Activated CD4-positive, CD25-positive, alpha-beta regulatory T cell (primary cell): ENCODE measurements at regions not wholly inside any gene's neighbourhood (a gene's known extent, or its start where the extent isn't known, plus 50 kb on each side); places are given as distances from the start of the nearest gene placed in this dataset.
"Not testable (repeated sequence)": the region's sequence is repeated elsewhere in the genome, so short reads cannot be mapped to it uniquely, and the experiment has no call there.

Experiments
- DNase-seq, 4 experiments: peaks; one replicate each; lab custom pipeline; 2025; lab: John Stamatoyannopoulos, UW

DNA sequence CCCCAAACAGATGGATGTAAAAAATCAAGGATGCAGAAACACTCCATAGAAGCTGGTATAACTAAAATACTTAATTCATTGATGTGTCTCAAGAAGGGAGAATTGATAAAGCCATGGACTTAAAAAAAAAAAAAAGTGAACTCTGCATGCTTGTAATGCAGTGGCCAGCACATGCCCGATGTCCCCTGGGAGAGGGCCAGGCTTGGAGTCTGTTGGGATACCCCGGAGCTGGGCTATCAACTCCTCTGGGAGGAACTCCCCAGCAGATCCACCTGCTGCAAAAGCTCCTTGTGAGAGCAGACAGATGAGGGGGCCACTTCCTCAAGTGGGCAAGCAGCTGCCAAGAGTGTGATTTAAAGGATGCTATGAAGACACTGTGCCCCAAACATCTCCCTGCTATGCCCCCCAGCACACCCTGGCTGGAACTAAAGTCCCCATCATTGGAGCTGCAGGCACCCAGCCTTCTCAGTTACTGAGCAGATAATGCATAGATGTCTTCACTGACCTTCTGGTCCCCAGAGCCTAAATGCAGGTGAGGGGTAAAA lies 311.5 kb upstream of the ID2 start:
- DNase-seq = no peak

DNA sequence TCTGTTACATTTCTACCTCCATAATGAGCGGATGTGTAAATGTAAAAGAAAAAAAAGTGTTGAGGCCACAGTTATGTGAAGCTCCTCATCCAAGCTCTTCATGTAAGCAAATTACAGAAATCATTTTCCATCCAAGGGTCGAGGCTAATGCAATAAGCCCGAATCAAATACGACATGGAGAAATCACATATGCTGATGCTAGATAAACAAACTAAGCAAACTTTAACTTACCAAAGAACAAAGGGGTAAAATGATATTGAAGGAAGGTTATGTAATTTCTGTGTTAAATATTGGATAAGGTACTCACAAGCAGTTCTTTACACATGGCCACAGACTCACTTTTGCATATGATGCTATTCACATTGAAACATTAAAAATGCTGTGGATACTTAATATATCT lies 310.2 kb upstream of the ID2 start:
- DNase-seq = no peak

DNA sequence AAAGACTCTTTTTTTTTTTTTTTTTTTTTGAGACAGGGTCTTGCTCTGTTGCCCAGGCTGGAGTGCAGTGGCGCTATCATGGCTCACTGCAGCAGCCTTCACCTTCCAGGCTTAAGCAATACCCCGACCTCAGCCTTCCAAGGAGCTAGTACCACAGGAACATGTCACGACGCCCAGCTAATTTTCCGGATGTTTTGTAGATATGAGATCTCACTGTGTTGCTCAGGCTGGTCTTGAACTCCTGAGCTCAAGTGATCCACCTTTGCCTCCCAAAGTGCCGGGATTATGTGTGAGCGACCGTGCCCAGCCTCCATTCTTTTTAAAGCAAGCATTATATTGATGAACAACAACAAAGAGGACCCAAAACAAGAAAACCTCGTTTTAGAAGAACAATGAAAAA lies 307.1 kb upstream of the ID2 start:
- no peak for DNase-seq

DNA sequence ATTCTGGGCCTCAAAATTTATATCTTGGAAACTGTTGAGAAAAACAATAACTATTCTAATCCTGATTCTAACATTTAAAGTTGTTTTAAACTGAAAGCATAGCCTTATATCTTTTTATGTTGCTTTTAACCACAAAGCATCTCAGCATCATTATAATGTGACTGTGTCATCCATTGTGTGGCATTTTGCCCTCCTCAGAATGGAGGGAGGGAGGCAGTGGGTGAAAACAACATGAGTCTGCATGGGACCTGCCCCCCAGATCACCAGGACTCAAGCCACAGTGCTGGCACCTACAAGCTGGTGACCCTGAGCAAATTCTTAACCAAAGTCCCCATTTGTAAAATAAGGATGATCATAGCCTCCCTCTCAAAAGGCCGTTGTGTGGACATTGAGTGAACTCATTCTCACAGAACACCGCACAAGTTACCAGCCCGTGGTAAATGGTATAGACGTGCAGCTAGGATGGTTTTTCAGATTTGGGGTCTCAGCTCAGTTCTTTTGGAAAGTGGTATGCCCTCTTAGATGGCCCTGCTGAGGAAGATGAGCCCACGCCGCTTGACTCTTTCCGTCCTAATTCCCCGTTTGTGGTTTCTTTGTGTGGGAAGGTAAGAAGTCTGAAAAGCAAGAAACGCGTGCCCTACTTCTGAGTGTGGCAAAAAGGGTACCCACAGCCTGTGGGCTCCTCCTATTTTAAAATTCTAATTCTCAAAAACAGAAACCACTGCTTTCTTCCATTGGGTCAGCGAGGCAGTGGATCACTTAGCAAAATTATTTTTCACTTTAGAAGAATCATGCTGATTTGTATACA lies 305.0 kb upstream of the ID2 start:
- DNase-seq = no peak

DNA sequence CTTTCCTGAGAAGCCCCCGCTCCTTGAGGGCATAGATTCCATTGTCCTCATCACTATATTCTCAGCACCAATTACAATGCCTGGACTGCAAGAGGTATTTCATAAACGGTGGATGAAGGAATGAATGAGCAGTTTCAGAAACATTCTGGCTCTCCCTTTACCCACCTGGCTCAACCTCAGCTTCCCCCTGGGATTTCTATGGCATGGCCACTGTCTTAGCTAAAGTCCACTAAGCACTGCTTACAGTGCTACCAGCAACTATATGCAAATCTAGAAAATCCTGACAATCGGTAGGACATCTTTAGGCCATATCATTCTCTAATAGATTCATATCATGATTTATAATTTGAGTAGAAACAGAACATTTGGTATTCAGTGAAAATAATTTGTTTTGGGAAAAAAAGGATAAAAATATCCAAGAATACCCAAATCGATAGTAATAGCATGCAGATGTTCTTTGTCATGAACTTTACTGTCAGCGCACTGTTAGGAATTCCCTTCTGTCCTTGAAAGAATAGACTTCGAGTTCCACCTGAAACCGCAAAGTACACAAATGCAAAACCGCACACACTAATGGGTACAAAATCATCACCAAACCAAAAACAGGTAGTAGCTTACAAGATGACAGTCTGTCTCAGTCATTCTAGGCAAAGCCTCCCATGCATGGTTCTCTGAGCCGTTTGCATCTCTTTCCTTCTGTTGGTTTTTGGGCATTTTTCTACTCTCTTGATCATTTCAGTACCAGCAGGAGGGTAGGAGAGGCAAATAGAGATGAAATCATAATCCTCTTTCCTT lies 303.6 kb upstream of the ID2 start:
- no peak for DNase-seq

DNA sequence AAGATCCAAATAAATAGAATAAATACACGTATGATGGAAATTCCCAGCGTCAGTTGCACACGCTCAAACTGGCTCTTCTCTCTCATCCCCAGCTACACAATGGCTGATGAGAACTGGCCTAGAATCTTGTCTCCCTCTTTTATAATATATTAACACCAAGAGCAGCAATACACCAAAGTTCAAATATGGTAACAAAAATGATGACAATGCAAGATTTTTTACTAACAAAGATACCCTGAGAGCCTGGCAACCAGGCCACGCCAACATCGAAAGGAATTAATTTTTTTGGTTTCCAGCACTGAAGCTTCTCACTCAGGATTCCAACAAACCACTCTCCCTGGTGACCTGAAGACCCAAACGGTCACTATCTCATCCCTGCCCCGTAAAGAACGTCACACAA lies 302.7 kb upstream of the ID2 start:
- DNase-seq = no peak

DNA sequence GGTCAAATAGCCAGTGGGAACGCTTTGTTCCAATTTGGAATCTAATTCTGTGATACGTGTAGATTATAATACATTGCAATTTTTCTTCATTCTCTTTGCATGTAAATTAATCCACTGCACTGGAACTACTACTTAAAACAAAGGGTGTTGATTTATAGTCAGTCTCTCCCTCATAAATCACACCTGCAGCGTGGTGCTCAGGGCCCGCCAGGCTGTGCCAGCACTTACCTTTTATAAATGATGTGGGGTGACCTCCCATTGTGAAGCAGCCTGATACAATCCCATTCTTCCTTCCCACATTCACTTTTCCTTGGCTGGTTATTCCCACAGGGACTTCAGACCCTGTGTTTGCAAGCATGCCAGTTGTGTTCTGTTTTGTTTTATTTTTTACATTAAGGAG lies 302.3 kb upstream of the ID2 start:
- no peak for DNase-seq

DNA sequence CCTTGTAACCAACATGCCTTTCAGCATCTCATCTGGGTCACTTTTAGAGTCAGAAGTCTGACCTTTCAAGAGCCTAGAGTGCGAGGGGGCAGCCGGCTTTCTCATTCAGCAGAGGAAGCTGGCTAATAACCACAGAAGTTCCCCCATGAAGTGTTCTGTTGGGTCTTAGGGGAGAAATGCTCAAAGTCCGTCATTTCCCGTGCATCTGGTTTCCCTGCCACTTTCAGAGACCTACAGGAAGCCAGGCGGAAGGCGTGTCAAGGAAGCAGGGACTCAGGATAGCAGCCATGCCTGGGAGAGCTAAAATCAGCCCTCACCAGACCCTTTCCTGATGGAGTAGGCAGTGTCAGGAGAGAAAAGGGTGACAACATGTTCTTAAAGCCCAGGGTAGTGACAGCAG lies 301.8 kb upstream of the ID2 start:
- DNase-seq = no peak

DNA sequence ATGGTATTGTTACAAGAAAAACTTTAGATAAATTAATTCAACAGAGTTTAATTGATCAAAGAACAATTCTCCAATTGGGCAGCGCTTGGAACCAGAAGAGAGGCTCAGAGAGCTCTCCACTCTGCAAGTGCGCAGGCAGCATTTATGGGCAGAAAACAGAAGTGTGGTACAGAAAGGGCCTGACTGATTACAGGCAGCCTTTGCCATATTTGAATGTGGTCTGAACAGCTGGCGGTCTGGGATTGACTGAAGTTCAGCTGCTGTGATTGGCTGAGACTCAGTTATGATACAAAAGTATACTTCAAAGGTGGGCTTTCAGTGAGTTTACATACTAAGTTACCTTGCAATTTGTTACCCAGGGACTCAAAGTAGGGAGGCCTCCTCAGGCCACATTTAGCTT lies 301.3 kb upstream of the ID2 start:
- no peak for DNase-seq

DNA sequence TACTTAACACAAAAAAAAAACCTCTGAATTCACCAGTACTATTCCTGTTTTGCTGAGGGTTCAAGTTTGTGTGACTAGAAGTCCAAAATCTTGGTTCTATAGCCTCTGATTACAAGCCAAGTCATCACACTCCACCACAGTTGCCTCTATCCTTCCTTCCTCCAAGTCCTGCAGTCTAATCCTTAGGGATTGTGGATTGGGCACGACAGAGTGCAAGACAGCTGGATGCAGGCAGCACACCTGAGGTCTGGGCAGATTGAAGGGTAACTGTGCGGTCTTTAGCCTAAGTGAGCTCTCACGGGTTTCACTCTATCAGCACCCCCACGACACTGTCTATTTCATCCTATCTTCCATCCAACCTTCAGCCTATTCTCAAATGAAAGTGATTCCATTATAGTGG lies 299.4 kb upstream of the ID2 start:
- no peak for DNase-seq

DNA sequence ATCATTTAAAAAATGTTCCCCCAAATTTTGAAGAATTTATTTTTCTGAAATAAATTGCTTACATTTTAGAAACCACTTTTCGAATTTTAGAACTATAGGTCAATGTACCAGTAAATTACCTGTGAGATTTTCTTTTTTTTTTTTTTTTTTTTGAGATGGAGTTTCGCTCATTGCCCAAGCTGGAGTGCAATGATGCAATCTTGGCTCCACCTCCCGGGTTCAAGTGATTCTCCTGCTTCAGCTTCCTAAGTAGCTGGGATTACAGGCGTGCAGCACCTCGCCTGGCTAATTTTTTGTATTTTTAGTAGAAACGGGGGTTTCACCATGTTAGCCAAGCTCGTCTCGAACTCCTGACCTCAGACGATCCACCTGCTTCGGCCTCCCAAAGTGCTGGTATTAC lies 295.1 kb upstream of the ID2 start:
- DNase-seq = not testable (repeated sequence)

DNA sequence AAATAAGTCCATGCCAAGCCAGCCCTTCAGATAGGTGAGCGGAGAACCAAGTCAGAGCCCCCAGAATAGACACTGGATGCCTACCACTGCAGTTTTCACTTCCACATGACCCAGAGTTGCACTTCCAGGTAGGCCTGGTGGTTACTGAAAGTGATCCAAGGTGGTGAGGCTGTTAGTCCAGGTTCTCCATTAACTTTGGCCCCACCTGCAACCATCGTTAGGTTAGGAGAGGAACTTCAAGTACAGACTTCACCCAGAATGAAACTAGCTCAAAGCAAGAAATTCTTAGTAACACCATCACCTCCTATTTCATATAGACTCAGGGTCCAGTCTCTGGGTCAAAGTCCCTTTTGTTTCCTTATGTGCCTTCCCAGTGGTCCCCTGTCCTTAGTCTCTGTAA lies 293.1 kb upstream of the ID2 start:
- DNase-seq = no peak

DNA sequence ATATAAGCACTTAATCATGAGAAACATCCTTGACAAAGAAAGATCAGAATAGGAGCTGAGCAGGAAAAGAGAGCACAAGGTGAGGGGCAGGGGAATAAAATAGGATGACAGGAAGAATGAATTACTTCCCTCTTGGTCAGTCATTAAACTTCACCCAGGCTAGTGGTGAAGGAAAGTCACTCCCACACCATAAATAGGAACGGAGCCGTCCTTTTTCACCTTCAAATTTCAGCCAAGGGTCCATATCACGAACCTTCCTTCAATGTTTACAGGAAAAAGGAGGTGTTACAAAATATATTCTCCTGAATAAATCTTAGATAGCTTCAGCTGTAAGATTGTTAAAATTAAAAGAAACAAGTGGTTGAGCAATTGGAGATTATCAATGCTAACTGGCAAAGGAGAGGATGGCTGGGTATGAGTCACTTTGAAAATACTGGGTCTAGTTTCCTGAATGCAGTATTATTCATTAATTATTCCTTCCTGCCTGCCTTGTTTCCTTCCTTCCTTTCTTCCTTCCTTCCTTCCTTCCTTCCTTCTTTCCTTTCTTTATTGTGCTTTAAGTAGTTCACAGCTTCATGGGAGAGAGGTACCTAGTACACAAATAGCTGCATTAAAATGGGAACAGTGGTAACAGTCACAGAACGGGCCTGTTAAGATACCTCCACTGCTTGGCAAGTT lies 292.3 kb upstream of the ID2 start:
- no peak for DNase-seq

DNA sequence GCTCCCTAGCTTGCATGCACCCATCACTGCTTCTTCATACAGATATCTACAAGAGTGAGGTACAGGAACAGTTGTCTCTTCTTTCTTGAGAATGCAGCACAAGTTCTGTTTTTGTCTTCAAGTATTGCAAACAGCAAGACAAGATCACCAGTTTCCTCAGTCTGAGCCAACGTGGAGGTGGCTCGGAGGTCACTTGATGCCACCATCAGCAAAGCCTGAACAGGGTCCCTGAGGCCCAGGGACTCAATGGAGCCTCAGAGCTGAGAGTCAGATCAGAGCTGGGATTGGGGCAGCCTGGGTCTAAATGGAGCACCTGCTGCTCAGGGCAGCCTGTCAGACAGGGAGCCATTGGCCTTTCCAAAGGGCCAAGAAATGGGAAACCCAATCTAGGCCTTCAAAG lies 290.7 kb upstream of the ID2 start:
- DNase-seq = no peak

DNA sequence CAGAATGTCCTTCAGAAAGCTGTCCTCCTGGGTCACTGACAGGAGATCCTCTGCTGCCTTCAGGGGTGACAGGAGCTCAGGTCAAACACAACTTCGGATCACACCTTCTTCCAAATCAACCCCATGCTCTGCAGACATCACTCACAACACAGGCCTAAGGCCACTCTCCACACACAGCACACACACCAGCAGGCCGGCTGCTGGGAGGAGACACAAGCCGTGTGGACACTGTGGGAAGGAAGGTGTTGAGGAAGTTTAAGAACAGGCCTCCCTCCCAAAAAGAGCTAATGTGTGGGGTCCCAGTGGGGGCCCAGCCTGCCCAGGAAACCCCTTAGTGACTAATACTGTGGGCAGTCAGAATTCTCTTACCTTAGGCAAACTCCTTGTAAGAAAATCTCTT lies 290.3 kb upstream of the ID2 start:
- DNase-seq = no peak

DNA sequence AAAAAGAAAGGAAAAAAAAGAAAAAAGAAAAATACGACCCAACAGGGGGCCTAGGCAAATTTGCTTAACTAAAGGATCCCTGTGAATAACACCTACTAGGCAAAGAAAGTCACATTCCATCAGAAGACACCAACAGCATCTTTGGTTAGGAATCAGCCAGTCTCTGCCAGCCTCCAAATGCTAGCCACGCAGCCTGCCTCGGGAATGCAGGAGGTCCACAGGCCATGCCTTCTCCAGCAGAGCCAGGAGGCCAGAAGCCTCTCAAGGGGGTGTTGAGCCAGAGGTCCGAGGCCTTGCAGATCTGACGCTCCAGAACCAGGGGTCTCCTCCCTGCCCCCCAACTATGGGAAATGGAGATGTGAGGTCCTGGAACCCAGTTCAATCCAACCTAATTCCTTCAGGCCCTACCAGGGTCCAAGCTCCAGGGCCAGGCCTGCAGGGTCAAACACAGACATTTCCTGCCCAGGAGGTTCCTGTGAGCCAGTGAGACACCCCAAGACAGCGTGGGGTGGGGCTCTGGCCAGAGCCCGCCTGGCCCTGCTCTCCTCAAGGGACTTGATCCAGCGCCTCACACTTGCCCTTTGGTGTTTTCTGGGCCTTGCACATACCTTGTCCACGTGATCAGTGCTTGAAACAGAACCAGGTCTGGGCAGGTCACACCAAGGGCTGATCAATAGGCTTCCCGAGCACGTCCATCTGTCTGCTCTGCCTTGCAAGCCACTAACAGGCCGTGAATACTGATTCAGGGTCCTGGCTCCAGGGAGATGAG lies 289.6 kb upstream of the ID2 start:
- DNase-seq = no peak

DNA sequence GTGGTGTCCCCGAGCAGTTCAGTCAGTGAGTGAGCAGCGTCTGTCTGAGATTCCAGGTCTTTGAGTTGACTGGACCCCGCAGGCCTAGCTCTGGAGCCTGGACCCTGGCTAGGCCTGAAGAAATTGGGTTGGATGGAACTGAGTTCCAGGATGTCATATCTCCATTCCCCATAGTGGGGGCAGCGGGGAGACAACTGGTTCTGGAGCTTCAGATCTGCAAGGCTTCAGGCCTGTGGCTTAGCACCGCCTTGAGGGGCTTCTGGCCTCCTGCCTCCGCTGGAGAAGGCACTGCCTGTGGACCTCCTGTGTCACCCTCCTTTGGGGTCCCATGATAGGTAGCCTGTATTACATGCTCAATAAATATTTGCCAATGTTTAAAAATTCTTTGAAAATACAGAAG lies 288.4 kb upstream of the ID2 start:
- no peak for DNase-seq

DNA sequence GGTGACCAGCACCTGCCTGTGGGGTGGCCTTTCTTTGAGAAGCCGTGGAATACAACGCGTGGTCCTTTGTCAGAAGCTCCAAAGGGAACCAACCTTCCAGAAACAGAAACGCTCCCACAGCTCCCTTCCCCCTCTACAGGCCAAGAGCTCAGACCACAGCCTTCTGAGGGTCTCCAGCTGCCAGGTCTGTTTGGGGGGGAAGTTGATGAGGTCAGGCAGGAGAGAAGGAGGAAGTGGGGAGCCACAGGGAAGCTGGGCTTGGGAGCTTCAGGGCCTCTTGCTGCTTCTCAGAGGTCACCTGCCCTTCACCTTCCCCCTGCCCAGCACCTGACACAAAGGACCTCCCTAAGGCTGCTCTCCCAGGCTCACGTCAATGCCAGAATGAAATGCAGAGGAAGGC lies 287.7 kb upstream of the ID2 start:
- DNase-seq = no peak

DNA sequence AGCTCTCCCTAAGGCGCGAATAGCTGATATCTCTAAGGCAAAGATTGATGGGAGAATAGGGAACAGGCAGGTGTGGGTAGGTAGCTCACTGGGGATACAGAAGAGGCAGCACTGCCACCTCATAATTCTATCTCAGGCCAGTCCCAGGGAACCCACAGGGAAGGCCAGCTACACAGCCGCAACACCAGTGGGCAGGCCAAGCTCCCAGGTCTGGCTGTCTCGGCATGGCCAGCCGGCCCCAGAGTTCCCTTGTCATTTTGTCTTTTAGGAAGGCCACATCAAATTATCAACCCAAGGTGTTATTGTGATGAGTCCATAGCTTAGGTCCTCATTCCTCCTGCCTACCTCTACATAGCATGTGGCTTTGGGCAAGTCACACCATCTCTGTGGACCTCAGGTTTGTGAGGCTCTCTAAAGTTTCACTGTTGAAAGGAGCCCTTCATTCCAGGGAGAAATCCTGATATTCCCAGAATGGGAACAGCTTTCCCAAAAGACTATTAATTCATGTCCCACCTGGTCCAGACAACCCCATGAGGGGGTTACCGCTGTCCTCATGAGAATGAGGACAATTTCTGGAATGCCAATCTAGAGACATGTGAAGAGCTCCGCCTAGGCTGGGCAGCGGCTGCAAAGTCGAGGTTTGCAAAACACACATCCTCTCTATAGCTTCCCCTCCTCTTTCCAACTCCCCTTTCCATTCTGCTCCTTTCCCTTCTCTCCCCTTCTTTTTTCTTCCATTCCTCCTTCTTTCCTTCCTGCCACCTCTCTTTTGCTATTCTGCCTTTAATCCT lies 287.1 kb upstream of the ID2 start:
- no peak for DNase-seq

DNA sequence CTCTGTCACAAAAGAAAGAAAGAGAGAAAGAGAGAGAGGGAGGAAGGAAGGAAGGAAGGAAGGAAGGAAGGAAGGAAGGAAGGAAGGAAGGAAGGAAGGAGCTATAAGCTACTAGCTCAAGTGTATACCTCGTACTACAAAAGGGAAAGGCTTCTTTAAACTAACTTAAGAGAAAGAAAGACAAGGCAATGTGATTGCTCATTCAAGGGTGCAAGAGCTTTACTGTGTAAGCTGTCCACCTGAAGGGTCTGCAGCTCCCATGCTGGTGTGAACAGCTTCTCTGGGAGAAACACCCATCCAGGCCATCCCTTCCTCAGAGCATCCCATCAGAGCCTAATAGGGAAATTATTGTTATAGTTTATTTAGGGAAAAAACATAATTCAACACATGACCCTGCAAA lies 286.1 kb upstream of the ID2 start:
- DNase-seq = no peak

DNA sequence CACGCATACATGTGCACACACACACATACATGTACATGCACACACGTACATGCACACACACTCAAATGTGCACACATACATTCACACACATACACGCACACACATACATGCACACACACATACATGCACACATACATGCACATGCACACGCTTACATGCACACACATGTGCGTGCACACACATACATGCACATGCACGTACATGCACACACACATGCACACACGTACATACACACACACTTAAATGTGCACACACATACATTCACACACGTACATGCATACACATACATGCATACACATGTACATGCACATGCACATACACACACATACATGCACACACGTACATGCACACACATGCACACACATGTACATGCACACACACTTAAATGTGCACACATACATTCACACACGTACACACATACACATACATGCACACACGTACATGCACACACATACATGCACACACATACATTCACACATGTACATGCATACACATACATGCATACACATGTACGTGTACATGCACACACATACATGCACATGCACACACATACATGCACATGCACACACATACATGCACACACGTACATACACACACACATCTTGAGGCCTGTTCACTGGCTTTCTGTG lies 283.7 kb upstream of the ID2 start:
- DNase-seq = no peak
